Gastrocnemius medialis (tissue), 4 donors: ENCODE measurements at regions not wholly inside any gene's neighbourhood (a gene's known extent, or its start where the extent isn't known, plus 50 kb on each side); places are given as distances from the start of the nearest gene placed in this dataset.

Experiments used
- ATAC-seq, 2 donors: fragments of 150-250 bp; one replicate each; pipeline ENCODE4 v1.9.1; 2016
- DNase-seq, 2 donors: peaks; one replicate each; pipeline ENCODE4 v3.0.0-alpha.2; 2019
- H3K27ac ChIP-seq, 4 donors: fragments of 200-600 bp; sonication (generic); 1 replicate in 1 of 4; 2 replicates in 3 of 4; pipeline ENCODE4 v1.5.1; 2016 to 2018; ENCODE audit warnings: mild to moderate bottlenecking in 2 of 4, moderate library complexity in 1 of 4
- H3K27me3 ChIP-seq, 3 donors: fragments of 200-600 bp; sonication (generic) in 2 of 3; 1 replicate in 1 of 3; 2 replicates in 2 of 3; pipeline versions ENCODE4 v1.5.1 to v1.6.0; 2016 to 2019; ENCODE audit warnings: mild to moderate bottlenecking in 1 of 3, moderate library complexity in 1 of 3
- H3K36me3 ChIP-seq, 2 donors: fragments of 200-600 bp; sonication (generic) in 1 of 2; one replicate each; pipeline ENCODE4 v1.5.1; 2017 to 2018
- H3K4me1 ChIP-seq, 2 donors: fragments of 200-600 bp; sonication (generic) in 1 of 2; one replicate each; pipeline ENCODE4 v1.5.1; 2016 to 2017; ENCODE audit warnings: mild to moderate bottlenecking in 2 of 2
- H3K4me3 ChIP-seq, 4 donors: fragments of 200-600 bp; sonication (generic) in 3 of 4; 1 replicate in 1 of 4; 2 replicates in 3 of 4; pipeline ENCODE4 v1.5.1; 2016 to 2019; ENCODE audit warnings: mild to moderate bottlenecking in 2 of 4
- H3K9me3 ChIP-seq, 3 donors: fragments of 200-600 bp; sonication (generic) in 2 of 3; 1 replicate in 1 of 3; 2 replicates in 2 of 3; pipeline ENCODE4 v1.5.1; 2016 to 2019
- CTCF ChIP-seq, 5 experiments: fragments of 450-650 bp in 3 of 5; fragments of 200-600 bp in 2 of 5; sonication (generic) in 2 of 5; IDR thresholded peaks in 4 of 5; conservative IDR thresholded peaks in 1 of 5; 1 replicate in 4 of 5; 2 replicates in 1 of 5; pipeline ENCODE4 v1.5.1; 2016 to 2019; ENCODE audit warnings: antibody characterized with exemption in 5 of 5, mild to moderate bottlenecking in 3 of 5, moderate library complexity in 3 of 5
- POLR2A ChIP-seq, 2 donors: fragments of 450-650 bp; IDR thresholded peaks; one replicate each; pipeline ENCODE4 v1.6.1; 2017; ENCODE audit warnings: antibody characterized with exemption in 2 of 2, mild to moderate bottlenecking in 2 of 2, moderate library complexity in 2 of 2
- in situ Hi-C, 4 donors: fragments of 200-750 bp; cut with MboI; loops; one replicate each; pipeline versions ENCODE4 v1.15.0 to v1.8.0; 2017; ENCODE audit warnings: low sequenced_read_pairs in 4 of 4
- intact Hi-C: fragments of 100-400 bp; cut with DNase I; formaldehyde crosslinking; loops from one replicate; pipeline ENCODE4 v1.15.1; 2023; ENCODE audit warnings: low total_unique reads

DNA sequence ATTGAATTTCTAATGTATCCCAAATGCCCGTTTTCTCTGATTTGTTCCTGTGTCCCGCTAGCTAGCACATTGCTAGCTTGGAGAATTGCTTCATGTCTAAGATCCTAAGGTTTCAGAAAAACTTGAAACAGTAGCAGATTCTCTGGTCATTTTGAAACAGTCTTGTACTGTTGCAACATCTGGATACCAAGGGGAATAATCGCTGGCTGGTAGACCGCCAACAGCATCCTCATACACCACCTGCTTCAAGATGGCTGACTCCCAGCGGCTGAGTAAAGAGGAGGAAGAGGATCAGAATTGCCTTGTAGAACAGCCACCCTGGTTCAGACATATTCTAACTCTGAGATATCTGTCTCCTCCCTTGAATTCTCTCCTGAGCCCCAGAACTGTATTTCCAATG is 226.7 kb upstream of the ELAC2 start:
- no peak overlapping the region for H3K27ac ChIP-seq
- ATAC-seq (peak in 1 of 2 donors; percentile 47), DNase-seq (peak; percentile 17 to 40)
- no peak overlapping the region for H3K4me3 ChIP-seq
- intact Hi-C loops: no loop called here
- no peak for TF ChIP-seq POLR2A (IDR thresholded peaks at IDR 0.05)
- no peak for TF ChIP-seq CTCF (IDR thresholded peaks at IDR 0.05 in 4 of 5, conservative IDR thresholded peaks at IDR 0.05 in 1 of 5)
- H3K27me3 ChIP-seq: peaks cover 0 to 3% (median 0%) of the 10 kb centered on the region in 3 donors
- H3K9me3 ChIP-seq: no peaks in the 10 kb centered on the region
- no peaks in the 10 kb centered on the region for H3K36me3 ChIP-seq
- H3K4me1 ChIP-seq: no peaks in the 10 kb centered on the region
- in situ Hi-C loops: no loop called here

- TF ChIP-seq CTCF (IDR thresholded peaks at IDR 0.05 in 4 of 5, conservative IDR thresholded peaks at IDR 0.05 in 1 of 5) (no peak), POLR2A (IDR thresholded peaks at IDR 0.05) (no peak)
- in situ Hi-C loops (no loop called here), intact Hi-C loops (no loop called here)
- DNase-seq (no peak), ATAC-seq (no peak)
- H3K27ac ChIP-seq: no peak overlapping the region
- H3K9me3 ChIP-seq: no peaks in the 10 kb centered on the region
- peaks cover 0 to 3% (median 0%) of the 10 kb centered on the region in 3 donors for H3K27me3 ChIP-seq
- no peaks in the 10 kb centered on the region for H3K36me3 ChIP-seq
- H3K4me1 ChIP-seq: no peaks in the 10 kb centered on the region
- no peak overlapping the region for H3K4me3 ChIP-seq
Observed at GRCh38 chr17:13243585-13243984, 225.8 kb upstream of the ELAC2 start.

GRCh38 chr17:13240851-13241250 is 223.0 kb upstream of the ELAC2 start:
- in situ Hi-C loops: no loop called here
- no peak overlapping the region for H3K27ac ChIP-seq
- peaks cover 0 to 3% (median 0%) of the 10 kb centered on the region in 3 donors for H3K27me3 ChIP-seq

GRCh38 chr17:13230350-13231264 is 212.8 kb upstream of the ELAC2 start:
- Histone ChIP-seq H3K4me1 (no peaks in the 10 kb centered on the region), H3K27ac (no peak overlapping the region), H3K27me3 (no peaks in the 10 kb centered on the region), H3K4me3 (no peak overlapping the region), H3K9me3 (no peaks in the 10 kb centered on the region), H3K36me3 (no peaks in the 10 kb centered on the region)
- no peak for ATAC-seq
- no peak for DNase-seq
- intact Hi-C loops (no loop called here), in situ Hi-C loops (no loop called here)
- no peak for TF ChIP-seq POLR2A (IDR thresholded peaks at IDR 0.05)
- no peak for TF ChIP-seq CTCF (IDR thresholded peaks at IDR 0.05 in 4 of 5, conservative IDR thresholded peaks at IDR 0.05 in 1 of 5)

More at GRCh38 chr17:13240851-13241250, 223.0 kb upstream of the ELAC2 start:
- DNase-seq (no peak), ATAC-seq (no peak)
- Histone ChIP-seq H3K9me3 (no peaks in the 10 kb centered on the region), H3K4me3 (no peak overlapping the region), H3K4me1 (no peaks in the 10 kb centered on the region), H3K36me3 (no peaks in the 10 kb centered on the region)
- intact Hi-C loops: no loop called here
- TF ChIP-seq POLR2A (IDR thresholded peaks at IDR 0.05) (no peak), CTCF (IDR thresholded peaks at IDR 0.05 in 4 of 5, conservative IDR thresholded peaks at IDR 0.05 in 1 of 5) (no peak)
